ENCODE measurements at regions not wholly inside any gene's neighbourhood (a gene's known extent, or its start where the extent isn't known, plus 50 kb on each side); places are given as distances from the start of the nearest gene placed in this dataset.
A peak's percentile ranks its signal among the peaks of the same experiment; 100 is the strongest.

DNA sequence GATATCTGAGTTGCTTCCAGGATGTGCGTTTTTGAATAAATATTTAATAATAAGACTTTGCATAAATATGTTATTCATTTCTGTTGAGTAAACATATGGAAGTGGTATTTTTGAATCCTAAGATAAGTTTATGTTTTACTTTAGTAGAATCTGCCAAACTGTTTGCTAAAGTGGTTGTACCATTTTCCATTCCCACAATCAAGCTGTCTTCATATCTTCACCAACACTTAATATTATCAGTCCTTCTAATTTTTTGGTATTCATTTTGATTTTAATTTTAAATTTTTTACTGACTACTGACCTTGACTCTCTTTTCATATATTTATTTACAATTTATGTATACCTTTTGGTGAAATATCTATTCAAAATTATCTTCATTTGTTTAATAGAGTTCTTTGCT is 293.9 kb upstream of the PTCHD4 start:
- Histone ChIP-seq H3K27ac (no peak overlapping the region), H3K27me3 (no peaks in the 10 kb centered on the region), H3K9me3 (no peaks in the 10 kb centered on the region), H3K9ac (ENCODE audit: low read depth in 2 of 2, low read length in 2 of 2) (no peak overlapping the region), H3K4me3 (no peak overlapping the region), H3K36me3 (no peaks in the 10 kb centered on the region), H3K4me1 (no peaks in the 10 kb centered on the region)
- no peak for DNase-seq
- TF ChIP-seq, protein P1, sequence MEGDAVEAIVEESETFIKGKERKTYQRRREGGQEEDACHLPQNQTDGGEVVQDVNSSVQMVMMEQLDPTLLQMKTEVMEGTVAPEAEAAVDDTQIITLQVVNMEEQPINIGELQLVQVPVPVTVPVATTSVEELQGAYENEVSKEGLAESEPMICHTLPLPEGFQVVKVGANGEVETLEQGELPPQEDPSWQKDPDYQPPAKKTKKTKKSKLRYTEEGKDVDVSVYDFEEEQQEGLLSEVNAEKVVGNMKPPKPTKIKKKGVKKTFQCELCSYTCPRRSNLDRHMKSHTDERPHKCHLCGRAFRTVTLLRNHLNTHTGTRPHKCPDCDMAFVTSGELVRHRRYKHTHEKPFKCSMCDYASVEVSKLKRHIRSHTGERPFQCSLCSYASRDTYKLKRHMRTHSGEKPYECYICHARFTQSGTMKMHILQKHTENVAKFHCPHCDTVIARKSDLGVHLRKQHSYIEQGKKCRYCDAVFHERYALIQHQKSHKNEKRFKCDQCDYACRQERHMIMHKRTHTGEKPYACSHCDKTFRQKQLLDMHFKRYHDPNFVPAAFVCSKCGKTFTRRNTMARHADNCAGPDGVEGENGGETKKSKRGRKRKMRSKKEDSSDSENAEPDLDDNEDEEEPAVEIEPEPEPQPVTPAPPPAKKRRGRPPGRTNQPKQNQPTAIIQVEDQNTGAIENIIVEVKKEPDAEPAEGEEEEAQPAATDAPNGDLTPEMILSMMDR (IDR thresholded peaks at IDR 0.05) = no peak
- intact Hi-C loops (cut with DNase I) = no loop called here

DNA sequence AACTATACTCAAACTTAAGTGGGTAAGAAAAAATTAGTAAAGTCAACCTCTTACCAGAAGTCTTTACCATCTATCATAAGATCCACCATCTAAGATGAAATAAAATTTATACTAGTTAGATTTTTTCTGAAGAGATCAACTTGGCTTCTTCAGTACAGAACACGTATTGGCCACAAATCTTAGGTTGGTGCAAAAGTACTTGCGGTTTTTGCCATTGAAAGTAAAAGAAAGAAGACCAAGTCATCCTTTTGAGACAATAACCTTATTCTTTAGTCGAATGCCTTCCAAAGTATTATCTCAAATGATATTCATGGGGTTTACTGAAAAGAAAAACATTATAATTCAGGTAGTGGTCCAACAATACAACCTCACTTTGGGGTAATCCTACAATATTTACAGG is 292.6 kb upstream of the PTCHD4 start:
- DNase-seq = no peak
- Histone ChIP-seq H3K36me3 (no peaks in the 10 kb centered on the region), H3K27me3 (no peaks in the 10 kb centered on the region), H3K4me1 (no peaks in the 10 kb centered on the region), H3K4me3 (no peak overlapping the region), H3K9ac (ENCODE audit: low read depth in 2 of 2, low read length in 2 of 2) (no peak overlapping the region), H3K9me3 (no peaks in the 10 kb centered on the region), H3K27ac (no peak overlapping the region)
- intact Hi-C loops (cut with DNase I) = no loop called here
- TF ChIP-seq, protein P1 (IDR thresholded peaks at IDR 0.05) = no peak

DNA sequence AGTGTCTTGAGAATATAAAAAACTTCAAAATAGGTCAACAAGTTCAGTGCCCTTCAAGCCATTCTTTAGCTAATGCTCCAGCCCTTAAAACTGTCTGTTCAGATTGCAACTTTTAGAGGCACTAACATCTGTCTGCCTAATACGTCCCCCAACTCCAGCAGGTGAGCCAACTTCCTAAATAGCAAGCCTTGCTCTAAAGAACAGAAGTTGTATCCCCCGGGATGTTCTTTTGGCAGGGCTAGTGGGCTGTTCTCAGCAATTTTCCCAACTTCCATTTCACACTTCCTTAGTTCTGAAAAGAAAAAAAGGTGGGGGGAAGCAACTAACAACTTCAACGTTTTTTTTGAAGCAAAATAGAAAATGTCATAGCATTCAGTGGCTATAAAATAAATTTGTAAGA is 290.0 kb upstream of the PTCHD4 start:
- intact Hi-C loops (cut with DNase I) = no loop called here
- TF ChIP-seq, protein P1 (IDR thresholded peaks at IDR 0.05) = no peak
- Histone ChIP-seq H3K9me3 (no peaks in the 10 kb centered on the region), H3K27me3 (no peaks in the 10 kb centered on the region), H3K4me1 (no peaks in the 10 kb centered on the region), H3K36me3 (no peaks in the 10 kb centered on the region), H3K4me3 (no peak overlapping the region), H3K9ac (ENCODE audit: low read depth in 2 of 2, low read length in 2 of 2) (no peak overlapping the region), H3K27ac (no peak overlapping the region)
- DNase-seq = no peak

DNA sequence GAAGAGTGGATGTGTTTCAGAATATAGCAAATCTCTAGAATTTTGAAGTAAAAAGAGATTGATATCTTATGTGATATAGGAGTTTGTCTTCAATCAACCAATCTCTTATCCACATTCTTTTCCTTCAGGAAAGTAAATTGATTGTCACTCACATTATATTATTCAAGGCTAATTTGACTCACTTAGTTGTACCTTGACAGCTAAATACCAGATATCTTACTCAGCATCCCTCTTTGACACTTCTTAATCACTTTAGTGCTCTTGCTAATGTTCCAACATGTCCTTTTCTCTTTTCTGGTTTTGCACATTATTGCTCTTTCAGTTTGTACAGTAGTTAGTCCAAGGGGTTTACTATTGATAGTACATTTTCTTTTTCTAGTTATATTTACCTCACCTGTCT is 286.9 kb upstream of the PTCHD4 start:
- Histone ChIP-seq H3K4me1 (no peaks in the 10 kb centered on the region), H3K27me3 (no peaks in the 10 kb centered on the region), H3K9me3 (no peaks in the 10 kb centered on the region), H3K4me3 (no peak overlapping the region), H3K9ac (ENCODE audit: low read depth in 2 of 2, low read length in 2 of 2) (no peak overlapping the region), H3K36me3 (no peaks in the 10 kb centered on the region), H3K27ac (no peak overlapping the region)
- intact Hi-C loops (cut with DNase I) = no loop called here
- DNase-seq = no peak
- TF ChIP-seq, protein P1 (IDR thresholded peaks at IDR 0.05) = no peak

DNA sequence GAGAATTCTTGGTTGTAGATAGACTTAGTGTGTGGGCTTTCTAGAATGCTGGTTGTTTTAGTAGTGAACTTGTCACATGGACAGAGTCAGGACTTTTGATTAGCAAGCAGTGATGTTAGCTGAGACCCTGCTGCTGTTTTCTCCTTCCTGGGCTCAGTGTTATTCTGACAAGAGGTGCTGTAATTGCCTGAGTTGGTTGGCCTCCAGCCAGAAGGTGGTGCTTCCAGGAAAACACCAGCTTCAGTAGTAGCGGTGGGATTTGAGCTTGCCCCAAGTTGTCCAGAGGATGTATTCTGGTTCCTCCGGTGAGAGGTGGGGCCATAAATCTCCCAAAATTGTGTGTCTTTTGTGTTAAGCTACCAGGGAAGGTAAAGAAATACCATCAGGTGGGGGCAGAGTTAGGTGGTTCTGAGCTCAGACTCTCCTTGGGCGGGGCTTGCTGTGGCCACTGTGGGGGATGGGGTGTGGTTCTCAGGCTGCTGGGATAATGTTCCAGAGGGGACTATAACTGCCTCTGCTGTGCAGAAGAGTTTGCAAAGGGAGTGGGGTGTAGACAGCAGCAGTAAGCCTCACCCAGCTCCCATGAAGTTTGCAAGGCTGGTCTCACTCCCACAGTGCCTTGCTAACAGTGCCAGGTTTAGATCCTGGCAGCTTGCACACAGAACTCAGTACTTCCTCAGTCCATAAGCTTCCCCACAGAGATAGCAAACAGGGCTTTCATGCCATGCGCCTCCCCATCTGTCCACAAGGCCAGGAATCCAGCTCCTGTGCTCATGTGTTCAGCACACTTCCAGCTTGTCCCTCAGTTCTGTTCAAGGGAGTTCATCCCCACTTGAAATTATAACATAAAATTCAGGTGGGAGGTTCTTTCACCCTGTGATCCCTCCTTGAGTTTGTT is 278.4 kb upstream of the PTCHD4 start:
- no peak overlapping the region for H3K4me3 ChIP-seq
- DNase-seq = peak; percentile 81
- intact Hi-C loops (cut with DNase I) = no loop called here
- H3K4me1 ChIP-seq = no peaks in the 10 kb centered on the region
- H3K27ac ChIP-seq = peak overlapping the region; percentile 32
- no peaks in the 10 kb centered on the region for H3K9me3 ChIP-seq
- H3K27me3 ChIP-seq = no peaks in the 10 kb centered on the region
- TF ChIP-seq, protein P1 (IDR thresholded peaks at IDR 0.05) = no peak
- no peaks in the 10 kb centered on the region for H3K36me3 ChIP-seq
- H3K9ac ChIP-seq (ENCODE audit: low read depth in 2 of 2, low read length in 2 of 2) = no peak overlapping the region

Measured in colonic mucosa (tissue), 4 donors.